ENCODE measurements at regions not wholly inside any gene's neighbourhood (a gene's known extent, or its start where the extent isn't known, plus 50 kb on each side); places are given as distances from the start of the nearest gene placed in this dataset.

- Histone ChIP-seq H3K36me3 (ENCODE audit: control insufficient read depth, insufficient read depth, low read length) (no peaks in the 10 kb centered on the region), H3K4me1 (replicated peaks in 1 of 2; ENCODE audit: control insufficient read depth in 2 of 2, insufficient read depth in 2 of 2, low read length in 2 of 2) (no peaks in the 10 kb centered on the region), H3K27ac (ENCODE audit: extremely low read depth, low read depth, low read length) (no peak overlapping the region), H3K79me2 (ENCODE audit: control insufficient read depth, insufficient read depth, low read length) (no peaks in the 10 kb centered on the region), H3K9ac (ENCODE audit: insufficient read depth in 1 of 2, low read depth in 2 of 2, low read length in 2 of 2) (no peak overlapping the region), H3K4me2 (ENCODE audit: insufficient read depth, low read length) (no peak overlapping the region), H4K20me1 (replicated peaks; ENCODE audit: control insufficient read depth, insufficient read depth, low read length) (no peaks in the 10 kb centered on the region), H3K27me3 (ENCODE audit: control insufficient read depth in 2 of 2, insufficient read depth in 2 of 2, low read length in 2 of 2) (0 out of 5 replicates have a peak, but pooled peaks cover 0 to 3% of the 10 kb centered on the region in 2 experiments), H2AFZ (ENCODE audit: low read depth, low read length) (no peak overlapping the region), H3K9me3 (replicated peaks; ENCODE audit: control insufficient read depth, insufficient read depth, low read depth, low read length) (no peaks in the 10 kb centered on the region), H3K9me1 (ENCODE audit: control insufficient read depth, insufficient read depth, low read length) (no peaks in the 10 kb centered on the region), H3K4me3 (no peak overlapping the region)
- ATAC-seq (peak; percentile 70), FAIRE-seq (no peak), DNase-seq (ENCODE audit: extremely low read depth in 1 of 4, low spot score in 3 of 4) (peak; percentile 11 to 18 (median 16))
- WGBS (ENCODE audit: insufficient coverage, low coverage, missing lambda C conversion rate), result 7% methylated on average over 3 of the region's 3 CpGs
- no TSS peak for BruUV-seq (replicated peaks)
- ChIA-PET CTCF (ENCODE audit: low intra/inter-chr PET ratio) (interaction anchor here (0.7 to 1.5 kb wide), 4 partner anchors 121 to 1539 kb away, joined by 3 to 5 read pairs (median 4); no protein-coding TSS in a partner anchor), POLR2A (interaction anchor here (0.6 to 1.0 kb wide), 3 partner anchors 11 to 1032 kb away, joined by 3 read pairs; no protein-coding TSS in a partner anchor)
- in situ Hi-C loops (cut with MboI), result loop anchor here (10.0 to 25.0 kb wide), 2 partner anchors 577 to 1910 kb away; no protein-coding TSS in a partner anchor
- intact Hi-C loops (cut with micrococcal nuclease), result loop anchor here (5.0 to 10.0 kb wide), 4 partner anchors 117 to 527 kb away; no protein-coding TSS in a partner anchor
- TF ChIP-seq RBM25 (IDR thresholded peaks at IDR 0.05; ENCODE audit: low read depth, low read length, severe bottlenecking) (peak; percentile 77), ZNF398 (CRISPR knock-in tag; IDR thresholded peaks at IDR 0.05) (no peak), RFX1 (IDR thresholded peaks at IDR 0.05) (no peak), ZFPM2 (CRISPR knock-in tag; IDR thresholded peaks at IDR 0.05) (no peak), KDM1A (IDR thresholded peaks at IDR 0.05) (0 out of 4 replicates have a peak, but pooled peaks of 1 of the 2 experiments have one; percentile 18), ZKSCAN3 (CRISPR knock-in tag; IDR thresholded peaks at IDR 0.05) (no peak), NEUROD1 (IDR thresholded peaks at IDR 0.05; ENCODE audit: borderline replicate concordance, low read depth, low read length, partially characterized antibody) (no peak), HMG20A (CRISPR knock-in tag; conservative IDR thresholded peaks at IDR 0.05) (no peak), RB1 (IDR thresholded peaks at IDR 0.05; ENCODE audit: low read depth) (no peak), ZKSCAN8 (CRISPR knock-in tag; IDR thresholded peaks at IDR 0.05) (no peak), CGGBP1 (CRISPR knock-in tag; IDR thresholded peaks at IDR 0.05) (no peak), SRSF3 (IDR thresholded peaks at IDR 0.05; ENCODE audit: insufficient read depth, low read length) (no peak), ZNF212 (CRISPR knock-in tag; IDR thresholded peaks at IDR 0.05) (no peak), RAD21 (CRISPR knock-in tag; conservative IDR thresholded peaks at IDR 0.05 in 1 of 2, IDR thresholded peaks at IDR 0.05 in 1 of 2) (peak; percentile 43 to 61; a peak in 3 of 4 replicates), BRCA1 (IDR thresholded peaks at IDR 0.05) (no peak), BRCA1 (CRISPR knock-in tag; IDR thresholded peaks at IDR 0.05) (no peak), CTCF (IDR thresholded peaks at IDR 0.05 in 2 of 3, conservative IDR thresholded peaks at IDR 0.05 in 1 of 3; ENCODE audit: insufficient read depth in 2 of 3, low read depth in 1 of 3, low read length in 3 of 3) (peak; percentile 15 to 61 (median 38); a peak in 4 of 6 replicates), USF1 (CRISPR knock-in tag; IDR thresholded peaks at IDR 0.05) (no peak)
These were observed 103.8 kb upstream of the IL12A start for GRCh38 chr3:159884661-159885402.
